Breast epithelium (tissue), 4 donors: ENCODE measurements at regions not wholly inside any gene's neighbourhood (a gene's known extent, or its start where the extent isn't known, plus 50 kb on each side); places are given as distances from the start of the nearest gene placed in this dataset.

Experiments
- DNase-seq, 2 donors: peaks; one replicate each; pipeline ENCODE4 v3.0.0-alpha.2; 2019; ENCODE audit warnings: low spot score in 2 of 2
- H3K27ac ChIP-seq, 2 donors: fragments of 200-600 bp; sonication (generic) in 1 of 2; one replicate each; pipeline ENCODE4 v1.5.1; 2016 to 2019; ENCODE audit warnings: mild to moderate bottlenecking in 1 of 2
- H3K27me3 ChIP-seq, 2 donors: fragments of 200-600 bp; sonication (generic) in 1 of 2; one replicate each; pipeline versions ENCODE4 v1.5.1 to v1.6.0; 2017 to 2019; ENCODE audit warnings: control low read depth in 1 of 2, mild to moderate bottlenecking in 1 of 2
- H3K36me3 ChIP-seq: fragments of 200-600 bp; one replicate; pipeline ENCODE4 v1.5.1; 2019
- H3K4me1 ChIP-seq, 2 donors: fragments of 200-600 bp; sonication (generic); one replicate each; pipeline ENCODE4 v1.5.1; 2016 to 2019; ENCODE audit warnings: control low read depth in 1 of 2
- H3K4me3 ChIP-seq, 3 donors: fragments of 200-600 bp; sonication (generic); 1 replicate in 2 of 3; 2 replicates in 1 of 3; pipeline ENCODE4 v1.5.1; 2016 to 2019; ENCODE audit warnings: mild to moderate bottlenecking in 3 of 3, moderate library complexity in 2 of 3
- H3K9me3 ChIP-seq, 2 donors: fragments of 200-600 bp; sonication (generic) in 1 of 2; one replicate each; pipeline ENCODE4 v1.5.1; 2016 to 2019; ENCODE audit warnings: control low read depth in 1 of 2
- CTCF ChIP-seq, 3 donors: fragments of 450-650 bp; IDR thresholded peaks; one replicate each; pipeline ENCODE4 v1.5.1; 2016 to 2017; ENCODE audit warnings: antibody characterized with exemption in 3 of 3, mild to moderate bottlenecking in 3 of 3, moderate library complexity in 3 of 3
- POLR2A ChIP-seq: fragments of 450-650 bp; IDR thresholded peaks from one replicate; pipeline ENCODE4 v1.6.1; 2016; ENCODE audit warnings: antibody characterized with exemption, mild to moderate bottlenecking, moderate library complexity
- POLR2AphosphoS5 ChIP-seq, 3 donors: sonication (generic); formaldehyde crosslinking; IDR thresholded peaks; one replicate each; pipeline ENCODE4 v1.6.1; 2017; ENCODE audit warnings: antibody characterized with exemption in 3 of 3
- intact Hi-C: fragments of 100-400 bp; cut with DNase I; formaldehyde crosslinking; loops from one replicate; pipeline ENCODE4 v1.15.1; 2023; ENCODE audit warnings: low total_unique reads

- Histone ChIP-seq H3K27ac (no peak overlapping the region), H3K4me1 (no peaks in the 10 kb centered on the region), H3K9me3 (no peaks in the 10 kb centered on the region), H3K36me3 (no peaks in the 10 kb centered on the region), H3K27me3 (no peaks in the 10 kb centered on the region), H3K4me3 (no peak overlapping the region)
- intact Hi-C loops, result no loop called here
- no peak for DNase-seq
- TF ChIP-seq POLR2A (no peak), CTCF (IDR thresholded peaks at IDR 0.05) (no peak), POLR2AphosphoS5 (IDR thresholded peaks at IDR 0.05) (no peak)
Measured at GRCh38 chr11:79949574-79949973, 508.7 kb upstream of the TENM4 start.

- no peak for DNase-seq
- no peaks in the 10 kb centered on the region for H3K4me1 ChIP-seq
- no peaks in the 10 kb centered on the region for H3K27me3 ChIP-seq
- H3K9me3 ChIP-seq, result no peaks in the 10 kb centered on the region
- no peak overlapping the region for H3K27ac ChIP-seq
- H3K36me3 ChIP-seq, result no peaks in the 10 kb centered on the region
- intact Hi-C loops, result no loop called here
- TF ChIP-seq CTCF (IDR thresholded peaks at IDR 0.05) (no peak), POLR2A (no peak), POLR2AphosphoS5 (IDR thresholded peaks at IDR 0.05) (no peak)
- no peak overlapping the region for H3K4me3 ChIP-seq
Measured at GRCh38 chr11:79942646-79943045, 501.8 kb upstream of the TENM4 start.

- Histone ChIP-seq H3K36me3 (no peaks in the 10 kb centered on the region), H3K27ac (no peak overlapping the region), H3K27me3 (no peaks in the 10 kb centered on the region), H3K4me1 (no peaks in the 10 kb centered on the region), H3K4me3 (no peak overlapping the region), H3K9me3 (no peaks in the 10 kb centered on the region)
- intact Hi-C loops, result no loop called here
- DNase-seq, result no peak
- no peak for TF ChIP-seq CTCF (IDR thresholded peaks at IDR 0.05)
- TF ChIP-seq POLR2A, result no peak
- no peak for TF ChIP-seq POLR2AphosphoS5 (IDR thresholded peaks at IDR 0.05)
Measured at GRCh38 chr11:79942090-79942489, 501.3 kb upstream of the TENM4 start.

GRCh38 chr11:79940974-79941735 is 500.3 kb upstream of the TENM4 start:
- intact Hi-C loops, result no loop called here
- H3K4me1 ChIP-seq, result no peaks in the 10 kb centered on the region
- H3K27me3 ChIP-seq, result no peaks in the 10 kb centered on the region
- no peaks in the 10 kb centered on the region for H3K36me3 ChIP-seq
- DNase-seq, result no peak
- no peak overlapping the region for H3K27ac ChIP-seq
- H3K9me3 ChIP-seq, result no peaks in the 10 kb centered on the region
- no peak for TF ChIP-seq POLR2AphosphoS5 (IDR thresholded peaks at IDR 0.05)
- TF ChIP-seq CTCF (IDR thresholded peaks at IDR 0.05), result no peak
- H3K4me3 ChIP-seq, result no peak overlapping the region

- Histone ChIP-seq H3K4me1 (no peaks in the 10 kb centered on the region), H3K4me3 (no peak overlapping the region), H3K36me3 (no peaks in the 10 kb centered on the region), H3K27ac (no peak overlapping the region), H3K27me3 (no peaks in the 10 kb centered on the region), H3K9me3 (no peaks in the 10 kb centered on the region)
- TF ChIP-seq CTCF (IDR thresholded peaks at IDR 0.05), result no peak
- intact Hi-C loops, result no loop called here
- DNase-seq, result no peak
Measured at GRCh38 chr11:79940165-79940564, 499.3 kb upstream of the TENM4 start.
